WERI-Rb-1 (cell line): ENCODE measurements at regions not wholly inside any gene's neighbourhood (a gene's known extent, or its start where the extent isn't known, plus 50 kb on each side); places are given as distances from the start of the nearest gene placed in this dataset.

Experiments
- DNase-seq: peaks from one replicate; pipeline ENCODE4 v3.0.0-alpha.2; 2020
- H3K27ac ChIP-seq: fragments of 250-450 bp; sonication (Bioruptor Pico); 2 replicates; pipeline ENCODE4 v1.5.1; 2020; ENCODE audit warnings: mild to moderate bottlenecking, moderate library complexity
- H3K27me3 ChIP-seq: fragments of 250-450 bp; sonication (Bioruptor Pico); 2 replicates; pipeline ENCODE4 v1.5.1; 2021; ENCODE audit warnings: mild to moderate bottlenecking, low read depth, moderate library complexity; ENCODE audit not compliant: insufficient read depth, severe bottlenecking
- H3K36me3 ChIP-seq: fragments of 250-450 bp; sonication (Bioruptor Pico); 2 replicates; pipeline ENCODE4 v1.5.1; 2020; ENCODE audit warnings: mild to moderate bottlenecking, moderate library complexity
- H3K4me3 ChIP-seq: 2 replicates; pipeline ENCODE4 v1.5.1; 2011; ENCODE audit warnings: low read depth, mild to moderate bottlenecking, control low read depth, low read length
- H3K9me3 ChIP-seq: fragments of 250-450 bp; sonication (Bioruptor Pico); 2 replicates; pipeline ENCODE4 v1.5.1; 2021; ENCODE audit warnings: mild to moderate bottlenecking, moderate library complexity; ENCODE audit not compliant: severe bottlenecking
- TF ChIP-seq, protein P1 (sequence below): IDR thresholded peaks from 2 replicates; pipeline ENCODE4 v1.5.1; 2011; ENCODE audit warnings: low read depth, mild to moderate bottlenecking, control low read depth, inconsistent platforms, low read length

GRCh38 chr6:56807326-56807988, 147.4 kb upstream of the BEND6 start:
- no peaks in the 10 kb centered on the region for H3K36me3 ChIP-seq
- no peaks in the 10 kb centered on the region for H3K9me3 ChIP-seq
- DNase-seq, result no peak
- no peak overlapping the region for H3K27ac ChIP-seq
- H3K27me3 ChIP-seq, result no peaks in the 10 kb centered on the region
- H3K4me3 ChIP-seq, result no peak overlapping the region
- TF ChIP-seq, protein P1, sequence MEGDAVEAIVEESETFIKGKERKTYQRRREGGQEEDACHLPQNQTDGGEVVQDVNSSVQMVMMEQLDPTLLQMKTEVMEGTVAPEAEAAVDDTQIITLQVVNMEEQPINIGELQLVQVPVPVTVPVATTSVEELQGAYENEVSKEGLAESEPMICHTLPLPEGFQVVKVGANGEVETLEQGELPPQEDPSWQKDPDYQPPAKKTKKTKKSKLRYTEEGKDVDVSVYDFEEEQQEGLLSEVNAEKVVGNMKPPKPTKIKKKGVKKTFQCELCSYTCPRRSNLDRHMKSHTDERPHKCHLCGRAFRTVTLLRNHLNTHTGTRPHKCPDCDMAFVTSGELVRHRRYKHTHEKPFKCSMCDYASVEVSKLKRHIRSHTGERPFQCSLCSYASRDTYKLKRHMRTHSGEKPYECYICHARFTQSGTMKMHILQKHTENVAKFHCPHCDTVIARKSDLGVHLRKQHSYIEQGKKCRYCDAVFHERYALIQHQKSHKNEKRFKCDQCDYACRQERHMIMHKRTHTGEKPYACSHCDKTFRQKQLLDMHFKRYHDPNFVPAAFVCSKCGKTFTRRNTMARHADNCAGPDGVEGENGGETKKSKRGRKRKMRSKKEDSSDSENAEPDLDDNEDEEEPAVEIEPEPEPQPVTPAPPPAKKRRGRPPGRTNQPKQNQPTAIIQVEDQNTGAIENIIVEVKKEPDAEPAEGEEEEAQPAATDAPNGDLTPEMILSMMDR, result no peak

- TF ChIP-seq, protein P1, result no peak
- Histone ChIP-seq H3K27me3 (no peaks in the 10 kb centered on the region), H3K36me3 (no peaks in the 10 kb centered on the region), H3K4me3 (no peak overlapping the region), H3K27ac (no peak overlapping the region), H3K9me3 (no peaks in the 10 kb centered on the region)
- no peak for DNase-seq
Observed at GRCh38 chr6:56806368-56806767, 148.5 kb upstream of the BEND6 start.

GRCh38 chr6:56804996-56805395, 149.9 kb upstream of the BEND6 start:
- no peaks in the 10 kb centered on the region for H3K27me3 ChIP-seq
- DNase-seq, result no peak
- H3K4me3 ChIP-seq, result no peak overlapping the region
- no peaks in the 10 kb centered on the region for H3K9me3 ChIP-seq
- TF ChIP-seq, protein P1, result no peak
- no peak overlapping the region for H3K27ac ChIP-seq
- no peaks in the 10 kb centered on the region for H3K36me3 ChIP-seq

GRCh38 chr6:56803594-56803993, 151.3 kb upstream of the BEND6 start:
- H3K27me3 ChIP-seq, result no peaks in the 10 kb centered on the region
- no peaks in the 10 kb centered on the region for H3K36me3 ChIP-seq
- TF ChIP-seq, protein P1, result no peak
- no peak overlapping the region for H3K4me3 ChIP-seq
- no peak overlapping the region for H3K27ac ChIP-seq
- no peaks in the 10 kb centered on the region for H3K9me3 ChIP-seq
- no peak for DNase-seq

- no peak overlapping the region for H3K27ac ChIP-seq
- TF ChIP-seq, protein P1, result no peak
- H3K4me3 ChIP-seq, result no peak overlapping the region
- H3K27me3 ChIP-seq, result no peaks in the 10 kb centered on the region
- H3K9me3 ChIP-seq, result no peaks in the 10 kb centered on the region
- DNase-seq, result no peak
- H3K36me3 ChIP-seq, result no peaks in the 10 kb centered on the region
Observed at GRCh38 chr6:56802584-56802983, 152.3 kb upstream of the BEND6 start.

- Histone ChIP-seq H3K36me3 (no peaks in the 10 kb centered on the region), H3K4me3 (no peak overlapping the region), H3K27me3 (no peaks in the 10 kb centered on the region), H3K27ac (no peak overlapping the region), H3K9me3 (no peaks in the 10 kb centered on the region)
- DNase-seq, result no peak
- TF ChIP-seq, protein P1, result no peak
Observed at GRCh38 chr6:56799989-56800388, 154.9 kb upstream of the BEND6 start.
